Activated B cell treated with CpG ODN at 0.5 μM for 24 hours (primary cell): ENCODE measurements at regions not wholly inside any gene's neighbourhood (a gene's known extent, or its start where the extent isn't known, plus 50 kb on each side); places are given as distances from the start of the nearest gene placed in this dataset.

Experiments
- ATAC-seq: fragments of 200-7000 bp; cut with Tn5 transposase; one replicate; pipeline ENCODE4 v1.10.0; 2021; ENCODE audit warnings: low read depth, mild to moderate bottlenecking, moderate library complexity
- CTCF ChIA-PET: fragments of 350-600 bp; sonication (Branson Sonifier 250); formaldehyde crosslinking; loops from one replicate; lab custom pipeline; 2021; ENCODE audit warnings: antibody characterized with exemption; lab: Charles Lee
- POLR2A ChIA-PET: fragments of 350-600 bp; sonication (Branson Sonifier 250); formaldehyde crosslinking; loops from one replicate; lab custom pipeline; 2021; ENCODE audit warnings: antibody characterized with exemption; lab: Charles Lee
- DNase-seq: peaks from one replicate; pipeline ENCODE4 v3.0.0; 2022
- H3K27ac Mint-ChIP-seq: one replicate; pipeline ENCODE4 v1.8.0; 2020; ENCODE audit warnings: mixed read lengths
- H3K27me3 Mint-ChIP-seq: one replicate; pipeline ENCODE4 v1.8.0; 2021; ENCODE audit warnings: mixed read lengths
- H3K36me3 Mint-ChIP-seq: one replicate; pipeline ENCODE4 v1.8.0; 2021; ENCODE audit warnings: low read depth, mixed read lengths
- H3K4me1 Mint-ChIP-seq: one replicate; pipeline ENCODE4 v1.8.0; 2021; ENCODE audit warnings: mixed read lengths
- H3K4me3 Mint-ChIP-seq: one replicate; pipeline ENCODE4 v1.8.0; 2020; ENCODE audit warnings: mild to moderate bottlenecking, mixed read lengths
- H3K9me3 Mint-ChIP-seq: one replicate; pipeline ENCODE4 v1.8.0; 2020; ENCODE audit warnings: mixed read lengths
- CTCF ChIP-seq: fragments of 200-600 bp; IDR thresholded peaks from one replicate; pipeline ENCODE4 v1.8.0; 2022; ENCODE audit warnings: antibody characterized with exemption, mild to moderate bottlenecking
- intact Hi-C: fragments of 100-400 bp; cut with micrococcal nuclease; formaldehyde crosslinking; loops from one replicate; pipeline ENCODE4 v1.15.1; 2024

DNA sequence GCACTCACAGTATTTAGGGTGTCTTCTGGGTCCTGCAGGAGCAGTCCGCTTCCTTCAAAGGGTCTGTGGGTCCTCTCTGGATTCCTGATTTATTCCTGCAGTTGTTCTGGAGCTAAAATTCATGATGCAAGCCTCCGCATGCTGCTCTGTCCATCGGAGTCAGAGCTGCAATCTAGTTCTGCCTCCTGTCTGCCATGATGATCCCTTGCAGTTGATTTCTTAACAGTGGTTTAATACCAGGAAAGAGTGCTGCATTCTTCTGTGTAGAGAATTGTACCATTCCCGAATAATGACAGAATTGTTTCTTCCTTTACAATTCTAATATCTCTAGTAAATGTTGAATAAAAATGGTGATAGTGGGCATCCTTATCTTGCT, 72.0 kb upstream of the B3GAT2 start:
- H3K4me1 Mint-ChIP-seq = no peaks in the 10 kb centered on the region
- peaks cover 3% of the 10 kb centered on the region for H3K27me3 Mint-ChIP-seq
- TF ChIP-seq CTCF = no peak
- ChIA-PET POLR2A (no interaction called here), CTCF (no interaction called here)
- H3K27ac Mint-ChIP-seq = no peak overlapping the region
- DNase-seq (no peak), ATAC-seq (no peak)
- intact Hi-C loops = no loop called here
- H3K9me3 Mint-ChIP-seq = no peaks in the 10 kb centered on the region
- no peaks in the 10 kb centered on the region for H3K36me3 Mint-ChIP-seq
- H3K4me3 Mint-ChIP-seq = no peak overlapping the region

- H3K27ac Mint-ChIP-seq = no peak overlapping the region
- H3K4me3 Mint-ChIP-seq = no peak overlapping the region
- intact Hi-C loops = no loop called here
- ATAC-seq (no peak), DNase-seq (no peak)
- H3K4me1 Mint-ChIP-seq = no peaks in the 10 kb centered on the region
- POLR2A ChIA-PET = no interaction called here
- H3K36me3 Mint-ChIP-seq = no peaks in the 10 kb centered on the region
- CTCF ChIA-PET = no interaction called here
- H3K27me3 Mint-ChIP-seq = peaks cover 3% of the 10 kb centered on the region
- no peaks in the 10 kb centered on the region for H3K9me3 Mint-ChIP-seq
- no peak for TF ChIP-seq CTCF
Measured at GRCh38 chr6:71029555-71029954, 72.7 kb upstream of the B3GAT2 start.

GRCh38 chr6:71031912-71032311, 75.1 kb upstream of the B3GAT2 start:
- no peak for TF ChIP-seq CTCF
- Mint-ChIP-seq H3K4me3 (no peak overlapping the region), H3K4me1 (no peaks in the 10 kb centered on the region), H3K9me3 (no peaks in the 10 kb centered on the region), H3K36me3 (no peaks in the 10 kb centered on the region), H3K27me3 (peaks cover 9% of the 10 kb centered on the region), H3K27ac (no peak overlapping the region)
- ChIA-PET POLR2A (no interaction called here), CTCF (no interaction called here)
- DNase-seq = no peak
- intact Hi-C loops = no loop called here
- ATAC-seq = no peak

GRCh38 chr6:71033171-71033570, 76.3 kb upstream of the B3GAT2 start:
- Mint-ChIP-seq H3K27me3 (peaks cover 9% of the 10 kb centered on the region), H3K36me3 (no peaks in the 10 kb centered on the region), H3K4me1 (no peaks in the 10 kb centered on the region), H3K9me3 (no peaks in the 10 kb centered on the region), H3K4me3 (no peak overlapping the region), H3K27ac (no peak overlapping the region)
- ATAC-seq (no peak), DNase-seq (no peak)
- ChIA-PET POLR2A (no interaction called here), CTCF (no interaction called here)
- TF ChIP-seq CTCF = no peak
- intact Hi-C loops = no loop called here

GRCh38 chr6:71033890-71034289, 77.0 kb upstream of the B3GAT2 start:
- CTCF ChIA-PET = no interaction called here
- POLR2A ChIA-PET = no interaction called here

More at GRCh38 chr6:71033890-71034289, 77.0 kb upstream of the B3GAT2 start:
- Mint-ChIP-seq H3K27me3 (peaks cover 12% of the 10 kb centered on the region), H3K4me3 (no peak overlapping the region), H3K27ac (no peak overlapping the region), H3K9me3 (no peaks in the 10 kb centered on the region), H3K4me1 (no peaks in the 10 kb centered on the region), H3K36me3 (no peaks in the 10 kb centered on the region)
- no peak for TF ChIP-seq CTCF
- no peak for DNase-seq
- no peak for ATAC-seq
- intact Hi-C loops = no loop called here
